Kidney (tissue), 13 donors: ENCODE measurements at regions not wholly inside any gene's neighbourhood (a gene's known extent, or its start where the extent isn't known, plus 50 kb on each side); places are given as distances from the start of the nearest gene placed in this dataset.

ENCODE experiments used
- DNase-seq, 5 donors: peaks; one replicate each; pipeline ENCODE4 v3.0.0-alpha.2; 2013 to 2020
- FAIRE-seq: peaks from 2 replicates; lab custom pipeline; 2012; peaks lifted over from hg19 to GRCh38; lab: Jason Lieb, UNC
- H3K27ac ChIP-seq, 2 donors: one replicate each; pipeline ENCODE4 v1.7.0; 2013; ENCODE audit warnings: low read depth in 2 of 2, low read length in 2 of 2, inconsistent platforms in 1 of 2
- H3K27me3 ChIP-seq: one replicate; pipeline ENCODE4 v1.7.1; 2013; ENCODE audit warnings: low read length, inconsistent platforms; ENCODE audit not compliant: control insufficient read depth, insufficient read depth
- H3K36me3 ChIP-seq, 3 donors: one replicate each; pipeline versions ENCODE4 v1.7.0 to v1.7.1; 2013; ENCODE audit warnings: low read length in 3 of 3, control low read depth in 1 of 3, inconsistent platforms in 1 of 3; ENCODE audit not compliant: insufficient read depth in 3 of 3, control insufficient read depth in 2 of 3
- H3K4me1 ChIP-seq, 3 donors: one replicate each; pipeline versions ENCODE4 v1.7.0 to v1.7.1; 2013; ENCODE audit warnings: low read length in 3 of 3, inconsistent platforms in 1 of 3, low read depth in 1 of 3; ENCODE audit not compliant: control insufficient read depth in 2 of 3, insufficient read depth in 2 of 3
- H3K4me3 ChIP-seq, 3 donors: one replicate each; pipeline versions ENCODE4 v1.7.0 to v1.8.1; 2013; ENCODE audit warnings: low read length in 3 of 3, control low read depth in 1 of 3, inconsistent platforms in 1 of 3
- H3K9ac ChIP-seq, 3 donors: one replicate each; pipeline versions ENCODE4 v1.7.0 to v1.7.1; 2013; ENCODE audit warnings: low read length in 3 of 3, control low read depth in 1 of 3, inconsistent platforms in 1 of 3
- H3K9me3 ChIP-seq, 3 donors: one replicate each; pipeline versions ENCODE4 v1.7.0 to v1.7.1; 2013; ENCODE audit warnings: low read length in 3 of 3, control low read depth in 1 of 3, inconsistent platforms in 1 of 3; ENCODE audit not compliant: control insufficient read depth in 2 of 3, insufficient read depth in 1 of 3
- intact Hi-C: fragments of 100-400 bp; cut with DNase I; formaldehyde crosslinking; loops from one replicate; pipeline ENCODE4 v1.11.1; 2022
- TF ChIP-seq, protein P1 (sequence below): IDR thresholded peaks from 3 replicates; pipeline ENCODE4 v1.5.1; 2012; ENCODE audit warnings: mild to moderate bottlenecking, moderate library complexity, borderline replicate concordance; ENCODE audit not compliant: insufficient read depth; ENCODE audit errors: extremely low read depth
- donor health status: control.
- donor health status: control.
- donor health status: control.
- donor health status: control.
- donor health status: control.
- donor health status: DM: yes; HTN: yes; CAD: no.
- donor health status: Normal renal cell carcinoma (clear cell type).

DNA sequence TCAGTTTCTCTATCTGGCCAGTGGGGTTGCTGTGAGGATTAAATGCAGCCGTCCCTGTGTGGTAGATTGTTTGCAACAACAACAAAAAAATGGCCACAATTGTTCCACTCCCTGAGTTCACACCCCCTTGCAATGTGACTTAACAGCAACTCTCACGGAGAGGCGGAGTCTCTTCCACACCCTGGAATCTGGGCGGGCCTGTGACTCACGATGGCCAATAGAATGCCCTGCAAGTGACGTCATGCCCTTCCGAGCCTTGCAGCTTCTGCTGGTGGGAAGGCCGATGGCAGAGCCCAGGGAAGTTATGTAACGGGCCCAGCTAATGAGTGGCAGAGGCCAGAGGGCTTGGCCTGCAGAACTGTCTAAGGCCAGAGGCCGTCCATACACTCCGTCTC is 87.9 kb downstream of the RIPK4 start:
- Histone ChIP-seq H3K4me1 (peaks cover 2 to 17% (median 14%) of the 10 kb centered on the region in 3 donors), H3K9ac (peak overlapping the region in 2 of 3 donors; percentile 54 to 86), H3K36me3 (no peaks in the 10 kb centered on the region), H3K4me3 (peak overlapping the region in 2 of 3 donors; percentile 43 to 44), H3K9me3 (no peaks in the 10 kb centered on the region), H3K27me3 (no peaks in the 10 kb centered on the region), H3K27ac (peak overlapping the region; percentile 98)
- peak; percentile 95 for FAIRE-seq
- TF ChIP-seq, protein P1, sequence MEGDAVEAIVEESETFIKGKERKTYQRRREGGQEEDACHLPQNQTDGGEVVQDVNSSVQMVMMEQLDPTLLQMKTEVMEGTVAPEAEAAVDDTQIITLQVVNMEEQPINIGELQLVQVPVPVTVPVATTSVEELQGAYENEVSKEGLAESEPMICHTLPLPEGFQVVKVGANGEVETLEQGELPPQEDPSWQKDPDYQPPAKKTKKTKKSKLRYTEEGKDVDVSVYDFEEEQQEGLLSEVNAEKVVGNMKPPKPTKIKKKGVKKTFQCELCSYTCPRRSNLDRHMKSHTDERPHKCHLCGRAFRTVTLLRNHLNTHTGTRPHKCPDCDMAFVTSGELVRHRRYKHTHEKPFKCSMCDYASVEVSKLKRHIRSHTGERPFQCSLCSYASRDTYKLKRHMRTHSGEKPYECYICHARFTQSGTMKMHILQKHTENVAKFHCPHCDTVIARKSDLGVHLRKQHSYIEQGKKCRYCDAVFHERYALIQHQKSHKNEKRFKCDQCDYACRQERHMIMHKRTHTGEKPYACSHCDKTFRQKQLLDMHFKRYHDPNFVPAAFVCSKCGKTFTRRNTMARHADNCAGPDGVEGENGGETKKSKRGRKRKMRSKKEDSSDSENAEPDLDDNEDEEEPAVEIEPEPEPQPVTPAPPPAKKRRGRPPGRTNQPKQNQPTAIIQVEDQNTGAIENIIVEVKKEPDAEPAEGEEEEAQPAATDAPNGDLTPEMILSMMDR: no peak
- intact Hi-C loops: no loop called here
- DNase-seq: peak; percentile 97 to 99 (median 97)

DNA sequence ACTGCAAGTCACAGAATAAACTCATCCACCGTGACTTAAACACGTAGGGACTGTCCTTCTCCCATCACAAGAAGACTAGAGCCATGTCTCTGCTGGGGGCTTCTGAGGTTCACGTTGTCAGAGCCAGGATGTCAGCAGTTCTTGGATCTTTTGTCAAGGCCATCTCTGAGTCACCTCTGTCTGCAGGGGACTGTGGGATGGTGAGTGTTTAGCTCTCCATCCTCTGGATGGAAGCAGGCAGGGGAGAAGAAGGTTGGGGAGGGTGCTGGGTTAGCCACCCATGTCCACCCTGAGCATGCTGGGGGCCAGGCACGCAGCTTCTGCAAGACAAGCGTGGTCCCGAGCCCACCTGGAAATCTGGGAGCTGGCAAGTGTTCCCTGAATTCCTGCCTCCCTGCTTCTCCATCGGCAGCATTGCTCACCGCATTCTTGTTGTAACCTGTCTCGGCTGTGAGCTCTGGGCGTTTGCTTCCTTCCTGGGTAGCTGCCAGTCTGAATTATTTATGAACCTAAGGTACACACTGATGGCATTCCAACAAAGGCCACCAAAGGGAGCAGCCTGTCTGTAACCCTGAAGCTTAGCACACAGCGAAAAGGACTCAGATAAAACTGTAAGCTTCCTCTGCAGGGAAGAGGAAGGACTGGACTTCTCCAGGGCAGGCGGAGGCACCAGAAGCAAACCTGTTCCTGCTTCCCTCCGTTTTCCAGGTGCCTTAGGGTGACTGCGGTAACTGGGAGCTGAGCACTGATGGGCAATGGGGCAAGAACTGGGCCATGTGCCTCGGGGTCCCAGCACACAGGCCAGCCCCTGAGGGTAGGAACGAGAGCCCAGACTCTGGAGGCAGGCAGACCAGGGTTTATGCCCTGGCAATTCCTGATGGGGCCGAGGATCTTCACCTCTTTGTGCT is 88.6 kb downstream of the RIPK4 start:
- peak; percentile 79 to 94 (median 81) for DNase-seq
- peaks cover 2 to 17% (median 14%) of the 10 kb centered on the region in 3 donors for H3K4me1 ChIP-seq
- H3K4me3 ChIP-seq: peak overlapping the region in 2 of 3 donors; percentile 43 to 44
- TF ChIP-seq, protein P1: no peak
- peak overlapping the region; percentile 98 for H3K27ac ChIP-seq
- FAIRE-seq: no peak
- no peaks in the 10 kb centered on the region for H3K9me3 ChIP-seq
- no peaks in the 10 kb centered on the region for H3K27me3 ChIP-seq
- no peaks in the 10 kb centered on the region for H3K36me3 ChIP-seq
- peak overlapping the region in 2 of 3 donors; percentile 54 to 86 for H3K9ac ChIP-seq
- intact Hi-C loops: no loop called here

DNA sequence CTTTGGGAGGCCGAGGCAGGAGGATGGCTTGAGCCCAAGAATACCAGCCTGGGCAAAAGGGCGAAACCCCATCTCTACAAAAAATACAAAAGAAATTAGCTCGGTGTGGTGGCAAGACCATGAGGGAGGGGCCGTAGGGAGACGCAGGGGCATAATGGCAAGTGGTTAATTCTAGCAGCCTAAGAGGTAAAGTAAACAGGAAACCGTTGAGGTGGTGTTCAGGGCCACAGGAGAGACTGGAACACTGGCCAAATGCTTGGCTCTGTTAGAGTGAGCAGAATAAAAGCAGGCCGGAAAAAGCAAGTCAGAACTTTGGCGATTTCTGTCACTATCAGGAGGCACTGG is 89.2 kb downstream of the RIPK4 start:
- Histone ChIP-seq H3K4me3 (peak overlapping the region in 1 of 3 donors; percentile 43), H3K27me3 (no peaks in the 10 kb centered on the region), H3K9ac (no peak overlapping the region), H3K27ac (peak overlapping the region; percentile 98), H3K4me1 (peaks cover 2 to 17% (median 14%) of the 10 kb centered on the region in 3 donors), H3K9me3 (no peaks in the 10 kb centered on the region), H3K36me3 (no peaks in the 10 kb centered on the region)
- intact Hi-C loops: no loop called here
- TF ChIP-seq, protein P1: no peak
- FAIRE-seq (no peak), DNase-seq (peak in 1 of 5 donors; percentile 35)
